Adrenal gland (tissue), 9 donors: ENCODE measurements at regions not wholly inside any gene's neighbourhood (a gene's known extent, or its start where the extent isn't known, plus 50 kb on each side); places are given as distances from the start of the nearest gene placed in this dataset.
A peak's percentile ranks its signal among the peaks of the same experiment; 100 is the strongest.

ENCODE experiments used
- DNase-seq, 7 donors: peaks; one replicate each; pipeline ENCODE4 v3.0.0-alpha.2; 2019 to 2020
- H3K27ac ChIP-seq, 5 donors: fragments of 200-600 bp; sonication (generic) in 4 of 5; 1 replicate in 3 of 5; 2 replicates in 2 of 5; pipeline versions ENCODE4 v1.5.1 to v1.8.0; 2016 to 2020; ENCODE audit warnings: mild to moderate bottlenecking in 1 of 5
- H3K27me3 ChIP-seq: fragments of 200-600 bp; 2 replicates; pipeline ENCODE4 v1.8.0; 2021
- H3K36me3 ChIP-seq, 2 donors: fragments of 200-600 bp; replicated peaks in 1 of 2; 1 replicate in 1 of 2; 2 replicates in 1 of 2; pipeline versions ENCODE4 v1.5.1 to v1.8.0; 2018 to 2022
- H3K4me1 ChIP-seq, 2 donors: fragments of 200-600 bp; replicated peaks in 1 of 2; 1 replicate in 1 of 2; 2 replicates in 1 of 2; pipeline versions ENCODE4 v1.5.1 to v1.8.0; 2018 to 2021
- H3K4me3 ChIP-seq, 4 donors: fragments of 200-600 bp; sonication (generic) in 3 of 4; one replicate each; pipeline ENCODE4 v1.5.1; 2016 to 2018
- H3K9me3 ChIP-seq, 3 donors: fragments of 200-600 bp; sonication (generic) in 1 of 3; replicated peaks in 1 of 3; 1 replicate in 2 of 3; 2 replicates in 1 of 3; pipeline versions ENCODE4 v1.5.1 to v1.8.0; 2016 to 2021
- POLR2A ChIP-seq, 2 donors: fragments of 450-650 bp; IDR thresholded peaks; one replicate each; pipeline ENCODE4 v1.6.1; 2017; ENCODE audit warnings: antibody characterized with exemption in 2 of 2, mild to moderate bottlenecking in 2 of 2, moderate library complexity in 1 of 2
- WGBS, 4 donors: extraction: QIAGEN DNeasy Blood & Tissue Kit in 2 of 4; methylation state at CpG; one replicate each; pipeline versions ENCODE4 v1.1.5 to v1.1.7; 2013 to 2017; 5-methylcytosine and 5-hydroxymethylcytosine counted together
- intact Hi-C, 2 donors: fragments of 100-400 bp; cut with DNase I; formaldehyde crosslinking; loops; one replicate each; pipeline versions ENCODE4 v1.14.1 to v1.15.0; 2022 to 2023
- TF ChIP-seq, protein P1 (sequence below), 6 experiments: fragments of 450-650 bp in 4 of 6; fragments of 200-600 bp in 2 of 6; sonication (generic) in 1 of 6; IDR thresholded peaks; 1 replicate in 5 of 6; 2 replicates in 1 of 6; pipeline versions ENCODE4 v1.5.1 to v1.8.0; 2016 to 2021; ENCODE audit warnings: antibody characterized with exemption in 6 of 6, mild to moderate bottlenecking in 2 of 6, moderate library complexity in 1 of 6
- donor health status: healthy with polysubstance abuse.
- donor health status: Bipolar disorder and iron deficiency.
- donor health status: DM: yes; HTN: yes; CAD: no.
- donor health status: DM: no; HTN: no; CAD: no.
- donor health status: DM: no; HTN: no; CAD: no.

DNA sequence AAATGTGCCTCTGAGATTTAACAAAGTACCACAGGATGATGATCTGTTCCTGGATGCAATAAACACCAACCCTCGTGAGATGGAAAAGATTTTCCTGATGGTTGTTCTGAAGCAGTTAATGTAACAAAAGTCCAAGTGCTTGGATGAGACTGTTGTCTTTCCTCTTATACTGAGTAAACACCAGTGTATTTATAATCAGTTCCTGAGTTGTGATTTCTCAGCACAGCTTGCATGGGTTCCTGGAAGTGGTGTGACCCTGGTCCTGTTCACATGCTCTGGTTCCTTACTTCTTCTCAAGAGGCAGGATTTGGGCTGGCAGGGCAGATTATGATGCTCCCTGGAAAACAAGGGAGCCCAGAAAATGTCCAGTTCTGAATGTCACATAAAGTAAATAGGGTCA is 208.2 kb upstream of the USP24 start:
- H3K27ac ChIP-seq = no peak overlapping the region
- no peaks in the 10 kb centered on the region for H3K9me3 ChIP-seq
- no peak for DNase-seq
- intact Hi-C loops = no loop called here
- TF ChIP-seq, protein P1, sequence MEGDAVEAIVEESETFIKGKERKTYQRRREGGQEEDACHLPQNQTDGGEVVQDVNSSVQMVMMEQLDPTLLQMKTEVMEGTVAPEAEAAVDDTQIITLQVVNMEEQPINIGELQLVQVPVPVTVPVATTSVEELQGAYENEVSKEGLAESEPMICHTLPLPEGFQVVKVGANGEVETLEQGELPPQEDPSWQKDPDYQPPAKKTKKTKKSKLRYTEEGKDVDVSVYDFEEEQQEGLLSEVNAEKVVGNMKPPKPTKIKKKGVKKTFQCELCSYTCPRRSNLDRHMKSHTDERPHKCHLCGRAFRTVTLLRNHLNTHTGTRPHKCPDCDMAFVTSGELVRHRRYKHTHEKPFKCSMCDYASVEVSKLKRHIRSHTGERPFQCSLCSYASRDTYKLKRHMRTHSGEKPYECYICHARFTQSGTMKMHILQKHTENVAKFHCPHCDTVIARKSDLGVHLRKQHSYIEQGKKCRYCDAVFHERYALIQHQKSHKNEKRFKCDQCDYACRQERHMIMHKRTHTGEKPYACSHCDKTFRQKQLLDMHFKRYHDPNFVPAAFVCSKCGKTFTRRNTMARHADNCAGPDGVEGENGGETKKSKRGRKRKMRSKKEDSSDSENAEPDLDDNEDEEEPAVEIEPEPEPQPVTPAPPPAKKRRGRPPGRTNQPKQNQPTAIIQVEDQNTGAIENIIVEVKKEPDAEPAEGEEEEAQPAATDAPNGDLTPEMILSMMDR (IDR thresholded peaks at IDR 0.05) = no peak
- no peak overlapping the region for H3K4me3 ChIP-seq
- H3K27me3 ChIP-seq = no peaks in the 10 kb centered on the region
- no peaks in the 10 kb centered on the region for H3K4me1 ChIP-seq
- whole genome bisulfite sequencing, 4 donors = 71 to 77% (median 73%) methylated on average over 1 of the region's 1 CpG
- no peaks in the 10 kb centered on the region for H3K36me3 ChIP-seq

DNA sequence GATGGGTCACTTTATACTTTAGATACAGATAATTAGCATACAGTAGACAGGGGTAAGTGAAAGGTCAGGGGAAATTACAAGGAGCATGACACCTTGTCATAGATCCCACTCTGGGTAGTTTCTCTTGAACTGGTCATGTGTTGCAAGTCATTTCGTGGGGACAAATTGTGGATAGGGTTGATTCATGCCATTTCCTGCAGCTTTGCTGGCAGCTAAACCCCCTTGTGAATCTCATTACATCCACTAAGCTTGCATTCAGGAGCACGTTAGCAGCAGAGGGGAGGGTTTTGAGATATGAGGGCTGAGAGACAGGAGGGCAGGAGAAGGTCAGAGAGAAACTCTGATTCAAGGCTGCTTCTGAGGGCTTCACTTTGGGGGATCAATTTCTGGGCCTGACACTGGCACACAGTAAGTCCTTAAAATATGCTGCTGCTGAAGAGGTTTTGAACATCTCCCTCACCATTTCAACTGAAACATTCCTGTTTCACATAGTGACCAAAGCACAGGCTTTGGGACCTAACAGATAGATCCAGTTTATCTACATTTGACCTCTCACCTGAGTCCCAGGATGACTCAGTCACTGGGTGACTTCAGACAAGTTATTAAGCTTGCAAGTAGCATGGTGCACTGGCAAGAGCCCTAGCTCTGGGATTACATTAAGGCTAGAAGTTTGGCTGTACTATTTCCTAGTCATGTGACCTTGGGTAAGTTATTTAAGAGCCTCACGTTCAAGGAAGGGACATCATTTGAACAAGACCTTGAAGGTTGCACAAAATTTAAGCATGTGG is 206.0 kb upstream of the USP24 start:
- H3K4me1 ChIP-seq = no peaks in the 10 kb centered on the region
- no peaks in the 10 kb centered on the region for H3K9me3 ChIP-seq
- no peak overlapping the region for H3K4me3 ChIP-seq
- peak in 1 of 7 donors; percentile 9 for DNase-seq
- no peaks in the 10 kb centered on the region for H3K36me3 ChIP-seq
- 48 to 56% (median 51%) methylated on average over 3 of the region's 3 CpGs for WGBS, 4 donors
- TF ChIP-seq, protein P1 (IDR thresholded peaks at IDR 0.05) = no peak
- TF ChIP-seq POLR2A (IDR thresholded peaks at IDR 0.05) = no peak
- no peaks in the 10 kb centered on the region for H3K27me3 ChIP-seq
- intact Hi-C loops = no loop called here
- H3K27ac ChIP-seq = no peak overlapping the region

DNA sequence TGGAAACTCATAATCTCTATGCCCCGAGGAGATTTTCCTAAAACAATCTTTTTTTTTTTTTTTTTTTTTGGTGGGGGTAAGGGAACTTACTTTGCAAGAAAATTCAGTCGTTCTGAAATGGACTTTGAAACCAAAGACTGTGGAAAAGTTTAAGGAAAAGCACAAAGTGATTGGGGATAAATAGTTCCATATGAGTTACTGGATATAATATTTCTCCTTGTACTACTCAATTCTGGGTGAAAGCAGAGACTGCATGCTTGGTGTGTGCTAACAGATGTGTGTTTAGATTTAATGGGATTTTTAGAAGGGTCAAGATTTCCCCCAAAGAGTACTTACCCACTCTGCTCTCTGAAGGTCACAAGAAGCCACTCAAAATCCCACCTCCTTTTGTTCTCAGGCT is 204.9 kb upstream of the USP24 start:
- 80 to 91% (median 82%) methylated on average over 2 of the region's 2 CpGs for WGBS, 4 donors
- no peak overlapping the region for H3K4me3 ChIP-seq
- intact Hi-C loops = no loop called here
- DNase-seq = no peak
- H3K4me1 ChIP-seq = no peaks in the 10 kb centered on the region
- no peaks in the 10 kb centered on the region for H3K36me3 ChIP-seq
- H3K9me3 ChIP-seq = no peaks in the 10 kb centered on the region
- TF ChIP-seq, protein P1 (IDR thresholded peaks at IDR 0.05) = no peak
- no peak for TF ChIP-seq POLR2A (IDR thresholded peaks at IDR 0.05)
- H3K27me3 ChIP-seq = no peaks in the 10 kb centered on the region
- H3K27ac ChIP-seq = no peak overlapping the region

DNA sequence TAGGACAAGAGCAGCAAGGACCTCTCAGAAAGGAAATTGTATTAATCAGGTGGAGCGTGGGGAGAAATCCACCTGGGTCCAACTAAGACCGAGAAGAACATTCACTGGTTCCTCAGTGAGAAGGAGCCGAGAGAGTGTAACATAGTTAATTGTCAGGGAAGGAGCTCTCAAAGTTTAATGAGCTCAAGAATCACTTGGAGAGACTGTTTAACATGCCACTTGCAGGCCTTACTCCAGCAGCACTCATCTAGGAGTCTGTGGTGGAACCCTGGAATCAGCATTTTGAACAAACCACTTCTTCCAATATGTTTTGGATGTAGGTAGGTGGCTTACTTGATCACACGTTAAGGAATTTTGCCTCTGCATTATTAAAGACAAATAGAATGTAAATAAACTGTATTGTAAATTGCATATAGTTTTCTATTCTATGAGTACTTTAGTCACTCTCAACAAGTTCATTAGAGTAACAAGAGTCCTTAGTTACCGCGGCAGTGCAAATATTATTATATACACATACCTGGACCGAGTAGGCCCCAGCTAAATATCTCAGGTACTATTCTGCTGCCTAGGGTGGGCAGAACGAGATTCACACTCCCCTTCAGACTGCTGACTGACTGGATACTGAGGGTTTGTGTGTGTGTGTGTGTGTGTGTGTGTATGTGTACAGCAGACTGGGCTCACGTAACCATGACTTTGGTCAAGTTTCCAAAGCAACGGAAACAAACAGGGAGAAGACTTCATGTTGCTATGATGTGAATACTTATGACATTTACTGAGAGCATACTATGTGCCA is 203.2 kb upstream of the USP24 start:
- Histone ChIP-seq H3K4me3 (no peak overlapping the region), H3K4me1 (no peaks in the 10 kb centered on the region), H3K27me3 (no peaks in the 10 kb centered on the region), H3K36me3 (no peaks in the 10 kb centered on the region), H3K27ac (no peak overlapping the region), H3K9me3 (no peaks in the 10 kb centered on the region)
- intact Hi-C loops = no loop called here
- 89 to 93% (median 92%) methylated on average over 10 of the region's 10 CpGs for WGBS, 4 donors
- DNase-seq = no peak
- TF ChIP-seq, protein P1 (IDR thresholded peaks at IDR 0.05) = no peak
- TF ChIP-seq POLR2A (IDR thresholded peaks at IDR 0.05) = no peak
